Body of pancreas (tissue), 4 donors: ENCODE measurements at regions not wholly inside any gene's neighbourhood (a gene's known extent, or its start where the extent isn't known, plus 50 kb on each side); places are given as distances from the start of the nearest gene placed in this dataset.

Source experiments
- ATAC-seq: fragments of 150-250 bp; one replicate; pipeline ENCODE4 v1.9.1; 2016
- DNase-seq, 4 donors: peaks; one replicate each; pipeline ENCODE4 v3.0.0-alpha.2; 2019
- H3K27ac ChIP-seq, 4 donors: fragments of 200-600 bp; sonication (generic); 1 replicate in 3 of 4; 2 replicates in 1 of 4; pipeline versions ENCODE4 v1.5.1 to v1.6.1; 2016 to 2019; ENCODE audit warnings: mild to moderate bottlenecking in 1 of 4, mixed read lengths in 1 of 4, moderate library complexity in 1 of 4
- H3K27me3 ChIP-seq, 2 donors: fragments of 200-600 bp; sonication (generic); one replicate each; pipeline ENCODE4 v1.6.0; 2016; ENCODE audit warnings: mild to moderate bottlenecking in 1 of 2
- H3K36me3 ChIP-seq, 2 donors: fragments of 200-600 bp; sonication (generic); replicated peaks in 1 of 2; 2 replicates each; pipeline ENCODE4 v1.5.1; 2016; ENCODE audit warnings: low read depth in 2 of 2; ENCODE audit not compliant: insufficient read depth in 1 of 2
- H3K4me1 ChIP-seq: fragments of 200-600 bp; sonication (generic); one replicate; pipeline ENCODE4 v1.6.0; 2016
- H3K4me3 ChIP-seq, 2 donors: fragments of 200-600 bp; sonication (generic); 1 replicate in 1 of 2; 2 replicates in 1 of 2; pipeline ENCODE4 v1.5.1; 2016 to 2019
- H3K9me3 ChIP-seq, 3 donors: fragments of 200-600 bp; sonication (generic); 1 replicate in 2 of 3; 2 replicates in 1 of 3; pipeline ENCODE4 v1.5.1; 2016
- POLR2A ChIP-seq, 3 donors: fragments of 450-650 bp; IDR thresholded peaks; one replicate each; pipeline ENCODE4 v1.6.1; 2016; ENCODE audit warnings: antibody characterized with exemption in 3 of 3, mild to moderate bottlenecking in 2 of 3
- WGBS, 2 donors: methylation state at CpG; one replicate each; pipeline ENCODE4 v1.1.5; 2017; 5-methylcytosine and 5-hydroxymethylcytosine counted together
- intact Hi-C: fragments of 100-400 bp; cut with DNase I; formaldehyde crosslinking; loops from one replicate; pipeline ENCODE4 v1.15.1; 2023
- TF ChIP-seq, protein P1 (sequence below), 7 experiments: fragments of 450-650 bp in 4 of 7; fragments of 200-600 bp in 3 of 7; sonication (generic) in 3 of 7; IDR thresholded peaks; one replicate each; pipeline ENCODE4 v1.5.1; 2016 to 2019; ENCODE audit warnings: antibody characterized with exemption in 7 of 7

DNA sequence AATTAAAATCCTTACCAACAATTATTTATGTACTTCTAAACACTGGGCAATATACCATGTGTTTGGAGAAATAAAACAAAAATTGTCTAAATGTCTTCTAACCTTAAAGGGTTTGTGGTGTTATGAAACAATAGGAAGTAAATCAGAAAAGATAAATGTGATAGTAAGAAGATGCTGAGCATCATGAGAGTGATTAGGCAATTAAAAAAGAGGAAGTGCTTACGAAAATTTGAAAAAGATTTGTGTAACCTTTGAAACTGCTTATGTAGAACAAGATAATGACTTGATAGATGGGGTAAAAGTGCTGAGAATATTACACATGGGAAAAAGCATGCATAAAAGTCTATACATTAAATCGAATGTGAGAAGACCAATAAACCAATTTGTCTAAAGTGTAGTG, 573.4 kb upstream of the CNTNAP2 start:
- DNase-seq = no peak
- intact Hi-C loops = no loop called here
- H3K4me3 ChIP-seq = no peak overlapping the region
- no peak for TF ChIP-seq POLR2A (IDR thresholded peaks at IDR 0.05)
- TF ChIP-seq, protein P1, sequence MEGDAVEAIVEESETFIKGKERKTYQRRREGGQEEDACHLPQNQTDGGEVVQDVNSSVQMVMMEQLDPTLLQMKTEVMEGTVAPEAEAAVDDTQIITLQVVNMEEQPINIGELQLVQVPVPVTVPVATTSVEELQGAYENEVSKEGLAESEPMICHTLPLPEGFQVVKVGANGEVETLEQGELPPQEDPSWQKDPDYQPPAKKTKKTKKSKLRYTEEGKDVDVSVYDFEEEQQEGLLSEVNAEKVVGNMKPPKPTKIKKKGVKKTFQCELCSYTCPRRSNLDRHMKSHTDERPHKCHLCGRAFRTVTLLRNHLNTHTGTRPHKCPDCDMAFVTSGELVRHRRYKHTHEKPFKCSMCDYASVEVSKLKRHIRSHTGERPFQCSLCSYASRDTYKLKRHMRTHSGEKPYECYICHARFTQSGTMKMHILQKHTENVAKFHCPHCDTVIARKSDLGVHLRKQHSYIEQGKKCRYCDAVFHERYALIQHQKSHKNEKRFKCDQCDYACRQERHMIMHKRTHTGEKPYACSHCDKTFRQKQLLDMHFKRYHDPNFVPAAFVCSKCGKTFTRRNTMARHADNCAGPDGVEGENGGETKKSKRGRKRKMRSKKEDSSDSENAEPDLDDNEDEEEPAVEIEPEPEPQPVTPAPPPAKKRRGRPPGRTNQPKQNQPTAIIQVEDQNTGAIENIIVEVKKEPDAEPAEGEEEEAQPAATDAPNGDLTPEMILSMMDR (IDR thresholded peaks at IDR 0.05) = no peak
- WGBS, 2 donors = 31 to 46% methylated on average over 2 of the region's 2 CpGs
- ATAC-seq = no peak
- no peaks in the 10 kb centered on the region for H3K36me3 ChIP-seq
- no peak overlapping the region for H3K27ac ChIP-seq
- no peaks in the 10 kb centered on the region for H3K27me3 ChIP-seq
- H3K9me3 ChIP-seq = no peaks in the 10 kb centered on the region
- H3K4me1 ChIP-seq = no peaks in the 10 kb centered on the region

DNA sequence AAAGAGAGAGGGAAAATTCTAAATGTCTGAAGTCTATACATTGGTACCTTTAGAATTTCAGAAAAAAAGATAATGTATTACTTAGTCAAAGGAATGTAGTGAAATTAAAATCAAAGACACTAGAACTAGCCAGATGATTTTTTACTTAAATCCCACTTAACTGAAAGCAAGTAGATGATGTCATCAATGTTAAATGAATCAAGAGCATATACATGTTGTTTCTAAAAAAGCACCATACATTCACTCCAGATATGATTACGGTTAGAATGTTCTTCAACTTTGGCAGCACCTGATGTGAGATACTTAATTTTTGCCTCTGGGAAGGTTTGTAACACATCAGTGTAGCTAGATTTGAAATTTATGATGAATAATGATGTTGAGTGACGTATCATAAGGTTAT, 576.7 kb upstream of the CNTNAP2 start:
- 30 to 31% methylated on average over 2 of the region's 2 CpGs for WGBS, 2 donors

DNA sequence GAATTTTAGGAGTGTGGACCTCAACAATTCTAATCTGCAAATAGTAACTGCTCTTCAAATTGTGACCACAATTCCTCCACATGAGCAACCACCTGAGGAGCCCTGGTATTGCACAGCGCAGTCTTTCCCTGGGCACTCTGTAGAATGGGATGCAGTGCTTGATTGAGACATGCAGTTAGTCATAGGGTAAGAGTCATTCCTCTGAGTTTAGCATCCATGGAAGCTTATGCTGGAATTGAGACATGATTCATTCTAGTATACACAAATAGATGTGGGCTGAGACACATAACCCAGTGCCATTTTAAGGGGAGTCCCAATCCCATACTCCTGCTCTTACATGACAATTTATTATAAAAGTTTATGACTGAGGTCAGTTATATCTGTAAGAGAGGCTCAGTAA, 582.3 kb upstream of the CNTNAP2 start:
- no peaks in the 10 kb centered on the region for H3K27me3 ChIP-seq
- H3K36me3 ChIP-seq = no peaks in the 10 kb centered on the region
- 79 to 95% methylated on average over 1 of the region's 1 CpG for WGBS, 2 donors
- no peaks in the 10 kb centered on the region for H3K4me1 ChIP-seq
- DNase-seq (no peak), ATAC-seq (no peak)
- intact Hi-C loops = no loop called here
- no peaks in the 10 kb centered on the region for H3K9me3 ChIP-seq
- H3K27ac ChIP-seq = no peak overlapping the region
- no peak overlapping the region for H3K4me3 ChIP-seq
- no peak for TF ChIP-seq POLR2A (IDR thresholded peaks at IDR 0.05)
- TF ChIP-seq, protein P1 (IDR thresholded peaks at IDR 0.05) = no peak

More for the DNA sequence above, 576.7 kb upstream of the CNTNAP2 start:
- no peak for ATAC-seq
- no peaks in the 10 kb centered on the region for H3K9me3 ChIP-seq
- H3K4me1 ChIP-seq = no peaks in the 10 kb centered on the region
- intact Hi-C loops = no loop called here
- no peak for TF ChIP-seq POLR2A (IDR thresholded peaks at IDR 0.05)
- TF ChIP-seq, protein P1 (IDR thresholded peaks at IDR 0.05) = no peak
- no peak overlapping the region for H3K4me3 ChIP-seq
- no peaks in the 10 kb centered on the region for H3K36me3 ChIP-seq
- no peak overlapping the region for H3K27ac ChIP-seq
- DNase-seq = no peak
- no peaks in the 10 kb centered on the region for H3K27me3 ChIP-seq

DNA sequence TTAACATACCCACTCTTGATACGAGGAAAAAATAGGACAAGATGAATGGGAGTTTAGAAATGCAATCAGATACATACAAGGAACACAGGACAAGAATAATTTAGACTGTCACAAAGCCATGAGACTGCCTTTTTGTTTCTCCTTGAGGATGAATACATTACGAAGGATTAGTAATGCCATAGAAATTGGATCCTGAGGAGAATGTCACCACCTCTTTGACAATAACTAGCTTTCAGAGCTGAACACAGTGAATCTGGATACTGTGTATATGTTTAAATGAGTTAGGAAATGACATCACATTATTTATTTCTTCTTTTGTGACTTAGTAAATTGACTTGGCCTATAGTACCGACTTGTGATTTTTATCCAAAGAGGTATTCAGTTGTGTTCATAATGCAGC, 596.3 kb upstream of the CNTNAP2 start:
- no peaks in the 10 kb centered on the region for H3K9me3 ChIP-seq
- no peak for DNase-seq
- no peak for TF ChIP-seq POLR2A (IDR thresholded peaks at IDR 0.05)
- TF ChIP-seq, protein P1 (IDR thresholded peaks at IDR 0.05) = no peak
- intact Hi-C loops = no loop called here
- H3K4me1 ChIP-seq = no peaks in the 10 kb centered on the region
- H3K27ac ChIP-seq = no peak overlapping the region
- H3K36me3 ChIP-seq = no peaks in the 10 kb centered on the region
- 68 to 70% methylated on average over 3 of the region's 3 CpGs for WGBS, 2 donors
- H3K4me3 ChIP-seq = no peak overlapping the region
- ATAC-seq = no peak
- H3K27me3 ChIP-seq = no peaks in the 10 kb centered on the region

DNA sequence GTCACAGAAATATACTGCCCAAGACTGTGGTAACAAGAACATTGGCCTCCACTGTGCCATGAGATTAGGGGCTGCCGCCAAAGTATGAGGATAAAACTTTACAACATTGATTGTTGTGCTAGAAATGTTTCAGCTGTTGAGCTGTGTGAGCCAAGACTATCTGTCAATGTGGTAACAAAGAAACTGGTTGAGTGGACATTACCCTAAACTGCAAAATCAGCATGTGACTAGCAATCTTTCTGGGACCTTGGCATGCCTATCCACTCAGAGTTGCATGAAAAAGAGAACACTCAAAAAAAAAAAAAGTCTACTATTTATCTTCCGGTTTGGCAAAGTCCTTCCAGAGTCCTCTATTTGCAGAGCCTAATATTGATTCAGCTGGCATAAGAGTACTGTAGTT, 605.6 kb upstream of the CNTNAP2 start:
- H3K27me3 ChIP-seq = no peaks in the 10 kb centered on the region
- H3K27ac ChIP-seq = peak overlapping the region in 2 of 4 donors; percentile 6 to 22
- no peaks in the 10 kb centered on the region for H3K4me1 ChIP-seq
- H3K36me3 ChIP-seq = no peaks in the 10 kb centered on the region
- WGBS, 2 donors = 28 to 36% methylated on average over 2 of the region's 2 CpGs
- ATAC-seq (peak; percentile 94), DNase-seq (peak; percentile 12 to 72 (median 54))
- no peaks in the 10 kb centered on the region for H3K9me3 ChIP-seq
- intact Hi-C loops = no loop called here
- TF ChIP-seq, protein P1 (IDR thresholded peaks at IDR 0.05) = no peak
- no peak for TF ChIP-seq POLR2A (IDR thresholded peaks at IDR 0.05)
- H3K4me3 ChIP-seq = no peak overlapping the region
